HFF-Myc (cell line): ENCODE measurements at regions not wholly inside any gene's neighbourhood (a gene's known extent, or its start where the extent isn't known, plus 50 kb on each side); places are given as distances from the start of the nearest gene placed in this dataset.
"Not testable (repeated sequence)": the region's sequence is repeated elsewhere in the genome, so short reads cannot be mapped to it uniquely, and the experiment has no call there.

Experiments
- DNase-seq: peaks from one replicate; pipeline ENCODE4 v3.0.0-alpha.2; 2011; ENCODE audit warnings: low read depth; ENCODE audit errors: extremely low read depth
- H3K4me3 ChIP-seq: replicated peaks from 2 replicates; pipeline ENCODE4 v1.5.1; 2011; ENCODE audit warnings: low read depth, mild to moderate bottlenecking, control low read depth, low read length
- TF ChIP-seq, protein P1 (sequence below): IDR thresholded peaks from 2 replicates; pipeline ENCODE4 v1.5.1; 2012; ENCODE audit warnings: mild to moderate bottlenecking, low read depth, low read length, control low read depth; ENCODE audit errors: missing control alignments

DNA sequence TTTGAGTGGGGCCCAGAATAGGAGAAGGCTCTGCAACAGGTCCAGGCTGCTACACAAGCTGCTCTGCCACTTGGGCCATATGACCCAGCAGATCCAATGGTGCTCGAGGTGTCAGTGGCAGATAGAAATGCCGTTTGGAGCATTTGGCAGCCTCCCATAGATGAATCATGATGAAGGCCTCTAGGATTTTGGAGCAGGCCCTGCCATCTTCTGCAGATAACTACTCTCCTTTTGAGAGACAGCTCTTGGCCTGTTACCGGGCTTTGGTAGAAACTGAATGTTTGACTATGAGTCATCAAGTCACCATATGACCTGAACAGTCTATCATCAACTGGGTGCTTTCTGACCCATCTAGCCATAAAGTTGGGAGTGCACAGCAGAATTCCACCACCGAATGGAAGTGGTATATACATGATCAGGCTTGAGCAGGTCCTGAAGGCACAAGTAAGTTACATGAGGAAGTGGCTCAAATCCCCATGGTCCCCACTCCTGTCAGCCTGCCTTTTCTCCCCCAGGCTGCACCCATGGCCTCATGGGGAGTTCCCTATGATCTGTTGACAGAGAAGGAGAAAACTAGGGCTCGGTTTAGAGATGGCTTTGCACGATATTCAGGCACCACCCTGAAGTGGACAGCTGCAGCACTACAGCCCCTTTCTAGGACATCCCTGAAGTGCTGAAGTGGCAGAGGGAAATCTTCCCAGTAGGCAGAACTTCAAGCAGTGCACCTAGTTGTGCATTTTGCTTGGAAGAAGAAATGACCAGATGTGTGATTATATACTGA lies 971.4 kb downstream of the MCTP2 start:
- peak; percentile 4 for DNase-seq
- H3K4me3 ChIP-seq, result no peak overlapping the region
- TF ChIP-seq, protein P1, sequence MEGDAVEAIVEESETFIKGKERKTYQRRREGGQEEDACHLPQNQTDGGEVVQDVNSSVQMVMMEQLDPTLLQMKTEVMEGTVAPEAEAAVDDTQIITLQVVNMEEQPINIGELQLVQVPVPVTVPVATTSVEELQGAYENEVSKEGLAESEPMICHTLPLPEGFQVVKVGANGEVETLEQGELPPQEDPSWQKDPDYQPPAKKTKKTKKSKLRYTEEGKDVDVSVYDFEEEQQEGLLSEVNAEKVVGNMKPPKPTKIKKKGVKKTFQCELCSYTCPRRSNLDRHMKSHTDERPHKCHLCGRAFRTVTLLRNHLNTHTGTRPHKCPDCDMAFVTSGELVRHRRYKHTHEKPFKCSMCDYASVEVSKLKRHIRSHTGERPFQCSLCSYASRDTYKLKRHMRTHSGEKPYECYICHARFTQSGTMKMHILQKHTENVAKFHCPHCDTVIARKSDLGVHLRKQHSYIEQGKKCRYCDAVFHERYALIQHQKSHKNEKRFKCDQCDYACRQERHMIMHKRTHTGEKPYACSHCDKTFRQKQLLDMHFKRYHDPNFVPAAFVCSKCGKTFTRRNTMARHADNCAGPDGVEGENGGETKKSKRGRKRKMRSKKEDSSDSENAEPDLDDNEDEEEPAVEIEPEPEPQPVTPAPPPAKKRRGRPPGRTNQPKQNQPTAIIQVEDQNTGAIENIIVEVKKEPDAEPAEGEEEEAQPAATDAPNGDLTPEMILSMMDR, result no peak

- no peak overlapping the region for H3K4me3 ChIP-seq
- no peak for DNase-seq
- TF ChIP-seq, protein P1, result no peak
Observed at GRCh38 chr15:95205077-95205476, 973.7 kb downstream of the MCTP2 start.

GRCh38 chr15:95205830-95206229 lies 974.5 kb downstream of the MCTP2 start:
- not testable (repeated sequence) for DNase-seq, H3K4me3 ChIP-seq

DNA sequence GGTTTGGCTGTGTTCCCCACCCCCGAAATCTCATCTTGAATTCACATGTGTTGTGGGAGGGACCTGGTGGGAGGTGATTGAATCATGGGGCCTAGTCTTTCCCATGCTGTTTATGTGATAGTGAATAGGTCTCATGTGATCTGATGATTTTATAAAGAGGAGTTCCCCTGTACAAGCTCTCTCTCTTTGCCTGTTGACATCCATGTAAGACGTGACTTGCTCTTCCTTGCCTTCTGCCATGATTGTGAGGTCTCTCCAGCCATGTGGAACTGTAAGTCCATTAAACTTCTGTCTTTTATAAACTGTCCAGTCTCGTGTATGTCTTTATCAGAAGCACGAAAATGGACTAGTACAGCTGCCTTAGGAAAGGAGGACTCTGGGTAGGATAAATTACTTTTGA lies 976.7 kb downstream of the MCTP2 start:
- DNase-seq, result no peak
- no peak overlapping the region for H3K4me3 ChIP-seq
- TF ChIP-seq, protein P1, result no peak

DNA sequence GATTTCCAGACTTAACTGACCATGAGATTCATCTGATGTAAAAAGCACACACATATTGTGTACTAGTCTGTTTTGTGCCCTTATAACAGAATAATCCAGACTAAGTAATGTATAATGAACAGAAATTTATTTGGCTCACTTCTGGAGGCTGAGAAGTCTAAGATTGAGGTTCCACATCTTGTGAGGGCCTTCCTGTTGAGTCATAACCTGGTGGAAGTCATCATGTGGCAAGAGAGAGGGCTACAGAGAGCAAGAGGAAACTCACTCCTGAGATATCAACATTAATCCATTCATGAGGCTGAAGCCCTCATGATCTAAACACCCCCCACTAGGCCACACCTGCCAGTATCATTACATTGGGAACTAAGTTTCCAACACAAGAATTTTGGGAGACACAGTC lies 977.6 kb downstream of the MCTP2 start:
- TF ChIP-seq, protein P1, result no peak
- no peak overlapping the region for H3K4me3 ChIP-seq
- DNase-seq, result peak; percentile 15

DNA sequence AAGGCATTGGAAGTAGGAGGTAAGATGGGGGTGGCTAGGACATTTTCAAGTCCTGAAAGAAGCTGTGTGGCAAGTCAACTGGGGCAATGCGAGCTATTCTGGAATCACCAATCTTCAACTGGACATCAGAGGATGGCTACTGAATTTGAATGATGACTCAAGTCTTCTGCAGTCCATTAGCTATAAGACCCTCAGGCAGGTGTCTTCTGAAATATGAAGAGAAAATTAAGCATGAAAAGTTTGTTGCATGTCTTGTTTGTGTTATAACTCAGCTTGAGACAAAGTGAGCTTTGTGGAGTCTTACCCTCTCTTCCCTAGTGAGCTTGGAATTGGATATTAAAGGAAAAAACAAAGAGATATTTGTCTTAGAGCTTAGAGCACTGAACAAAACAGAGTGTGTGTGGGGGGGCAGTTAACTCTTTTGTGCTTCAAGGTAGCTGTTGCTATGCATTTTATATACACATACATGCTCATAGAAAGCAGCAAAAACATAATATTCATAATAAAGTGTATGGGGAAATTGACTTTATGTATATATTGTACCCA lies 979.1 kb downstream of the MCTP2 start:
- no peak overlapping the region for H3K4me3 ChIP-seq
- DNase-seq, result no peak
- TF ChIP-seq, protein P1, result no peak

GRCh38 chr15:95215017-95215416 lies 983.7 kb downstream of the MCTP2 start:
- DNase-seq, result no peak
- TF ChIP-seq, protein P1, result no peak
- H3K4me3 ChIP-seq, result no peak overlapping the region
